GM12801 (cell line): ENCODE measurements at regions not wholly inside any gene's neighbourhood (a gene's known extent, or its start where the extent isn't known, plus 50 kb on each side); places are given as distances from the start of the nearest gene placed in this dataset.

Source experiments
- CTCF ChIP-seq: IDR thresholded peaks from one replicate; pipeline ENCODE4 v1.5.1; 2011; ENCODE audit warnings: control low read depth; ENCODE audit not compliant: insufficient read length; ENCODE audit errors: extremely low read depth

DNA sequence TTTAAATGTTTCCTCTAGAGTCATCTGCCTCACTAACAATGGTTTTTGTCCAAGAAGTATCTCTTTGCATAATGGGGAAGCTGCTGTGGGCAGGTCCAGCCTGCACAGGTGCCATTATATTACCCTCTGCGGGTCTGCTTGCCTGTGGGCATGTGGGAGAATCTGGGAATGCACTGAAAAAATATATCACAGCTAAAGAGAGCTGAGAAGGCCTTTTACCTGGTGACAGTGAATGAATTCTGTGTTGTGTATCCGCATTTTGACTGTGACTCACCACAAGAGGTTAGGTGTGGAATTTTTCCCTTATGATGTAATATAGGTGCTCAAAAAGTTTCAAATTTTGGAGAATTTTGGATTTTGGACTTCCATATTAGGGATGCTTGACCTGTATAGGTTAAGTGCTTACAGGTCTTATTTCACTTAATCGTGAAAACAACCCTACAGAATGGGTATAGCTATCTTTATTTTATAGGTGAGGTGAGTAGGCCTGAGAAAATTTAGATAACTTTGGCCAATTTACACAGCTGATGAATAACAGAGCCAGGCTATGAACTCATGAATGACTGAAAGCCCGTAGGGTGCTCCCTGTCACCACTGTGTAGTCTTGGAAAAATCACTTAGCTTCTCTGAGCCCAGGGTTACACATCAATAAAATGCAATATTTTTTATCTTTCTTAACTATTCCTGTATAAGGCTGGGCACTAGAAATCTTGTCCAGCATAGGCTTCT lies 198.0 kb upstream of the EPHA5 start:
- TF ChIP-seq CTCF = no peak

DNA sequence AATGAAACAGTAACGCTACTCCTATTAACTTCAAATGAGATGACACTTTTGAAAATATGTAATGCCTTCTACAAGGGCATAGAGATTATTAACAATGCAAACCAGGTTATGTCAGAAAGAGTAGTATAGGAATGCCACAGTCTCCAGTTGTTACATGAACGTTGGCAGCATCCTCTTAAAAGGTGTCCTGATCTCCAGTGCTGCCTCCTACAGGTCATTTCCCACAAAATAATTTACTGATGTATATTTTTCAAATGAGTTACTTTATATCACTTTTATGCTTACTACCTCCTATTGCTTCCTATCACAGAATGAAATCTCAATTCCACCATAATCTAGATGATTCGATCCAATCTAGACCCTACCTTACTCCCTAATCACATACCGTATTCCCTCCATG lies 195.2 kb upstream of the EPHA5 start:
- TF ChIP-seq CTCF = no peak

- no peak for TF ChIP-seq CTCF
These were observed 191.7 kb upstream of the EPHA5 start for GRCh38 chr4:65861993-65862392.

- TF ChIP-seq CTCF = no peak
These were observed 175.0 kb upstream of the EPHA5 start for GRCh38 chr4:65845199-65845773.

GRCh38 chr4:65839164-65839931 lies 169.1 kb upstream of the EPHA5 start:
- TF ChIP-seq CTCF = no peak

- no peak for TF ChIP-seq CTCF
These were observed 164.4 kb upstream of the EPHA5 start for GRCh38 chr4:65834707-65835106.

- no peak for TF ChIP-seq CTCF
These were observed 161.5 kb upstream of the EPHA5 start for GRCh38 chr4:65831828-65832227.
